NCI-H524 treated with DMSO at 0.1 percent for 48 hours (cell line): ENCODE measurements at regions not wholly inside any gene's neighbourhood (a gene's known extent, or its start where the extent isn't known, plus 50 kb on each side); places are given as distances from the start of the nearest gene placed in this dataset.

Experiments used
- DNase-seq: peaks from one replicate; lab custom pipeline; 2025; lab: John Stamatoyannopoulos, UW

- no peak for DNase-seq
These were observed 52.4 kb upstream of the TRIO start for GRCh38 chr5:14090755-14091154.

- no peak for DNase-seq
These were observed 52.9 kb upstream of the TRIO start for GRCh38 chr5:14090290-14090689.

GRCh38 chr5:14089198-14089597 lies 53.9 kb upstream of the TRIO start:
- no peak for DNase-seq

- DNase-seq = no peak
These were observed 56.9 kb upstream of the TRIO start for GRCh38 chr5:14086261-14086660.

GRCh38 chr5:14082973-14083372 lies 60.2 kb upstream of the TRIO start:
- no peak for DNase-seq

GRCh38 chr5:14082523-14082922 lies 60.6 kb upstream of the TRIO start:
- no peak for DNase-seq

- no peak for DNase-seq
These were observed 61.4 kb upstream of the TRIO start for GRCh38 chr5:14081791-14082190.

GRCh38 chr5:14078716-14079115 lies 64.4 kb upstream of the TRIO start:
- DNase-seq = no peak

- DNase-seq = no peak
These were observed 65.6 kb upstream of the TRIO start for GRCh38 chr5:14077501-14077900.

- no peak for DNase-seq
These were observed 66.6 kb upstream of the TRIO start for GRCh38 chr5:14076561-14076960.

- no peak for DNase-seq
These were observed 67.2 kb upstream of the TRIO start for GRCh38 chr5:14075937-14076336.

GRCh38 chr5:14071433-14071832 lies 71.7 kb upstream of the TRIO start:
- no peak for DNase-seq

- DNase-seq = no peak
These were observed 74.1 kb upstream of the TRIO start for GRCh38 chr5:14069021-14069420.

- no peak for DNase-seq
These were observed 75.0 kb upstream of the TRIO start for GRCh38 chr5:14068136-14068535.

- DNase-seq = no peak
These were observed 76.8 kb upstream of the TRIO start for GRCh38 chr5:14066326-14066725.

- DNase-seq = no peak
These were observed 78.3 kb upstream of the TRIO start for GRCh38 chr5:14064841-14065240.

- DNase-seq = no peak
These were observed 79.5 kb upstream of the TRIO start for GRCh38 chr5:14063691-14064090.

GRCh38 chr5:14063138-14063537 lies 80.0 kb upstream of the TRIO start:
- DNase-seq = no peak

GRCh38 chr5:14062178-14062577 lies 81.0 kb upstream of the TRIO start:
- no peak for DNase-seq

GRCh38 chr5:14061106-14061505 lies 82.0 kb upstream of the TRIO start:
- DNase-seq = no peak

GRCh38 chr5:14060218-14060617 lies 82.9 kb upstream of the TRIO start:
- no peak for DNase-seq

GRCh38 chr5:14059810-14060209 lies 83.3 kb upstream of the TRIO start:
- no peak for DNase-seq

- no peak for DNase-seq
These were observed 85.9 kb upstream of the TRIO start for GRCh38 chr5:14057289-14057688.

GRCh38 chr5:14056039-14056438 lies 87.1 kb upstream of the TRIO start:
- DNase-seq = no peak
